ENCODE measurements at regions not wholly inside any gene's neighbourhood (a gene's known extent, or its start where the extent isn't known, plus 50 kb on each side); places are given as distances from the start of the nearest gene placed in this dataset.
A peak's percentile ranks its signal among the peaks of the same experiment; 100 is the strongest.
"Not testable (repeated sequence)": the region's sequence is repeated elsewhere in the genome, so short reads cannot be mapped to it uniquely, and the experiment has no call there.

DNA sequence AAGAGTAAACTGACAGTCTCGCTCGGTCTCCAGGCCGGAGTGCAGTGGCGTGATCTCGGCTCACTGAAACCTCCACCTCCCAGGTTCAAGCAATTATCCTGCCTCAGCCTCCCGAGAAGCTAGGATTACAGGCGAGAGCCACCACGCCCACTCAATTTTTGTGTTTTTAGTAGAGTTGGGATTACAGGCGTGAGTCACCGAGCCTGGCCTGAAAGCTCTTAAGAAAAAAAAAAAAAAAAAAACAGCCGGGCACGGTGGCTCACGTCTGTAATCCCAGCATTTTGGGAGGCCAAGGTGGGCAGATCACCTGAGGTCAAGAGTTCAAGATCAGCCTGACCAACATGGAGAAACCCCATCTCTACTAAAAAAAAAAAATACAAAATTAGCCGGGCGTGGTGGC is 55.3 kb upstream of the THOC2 start:
- not testable (repeated sequence) for DNase-seq

DNA sequence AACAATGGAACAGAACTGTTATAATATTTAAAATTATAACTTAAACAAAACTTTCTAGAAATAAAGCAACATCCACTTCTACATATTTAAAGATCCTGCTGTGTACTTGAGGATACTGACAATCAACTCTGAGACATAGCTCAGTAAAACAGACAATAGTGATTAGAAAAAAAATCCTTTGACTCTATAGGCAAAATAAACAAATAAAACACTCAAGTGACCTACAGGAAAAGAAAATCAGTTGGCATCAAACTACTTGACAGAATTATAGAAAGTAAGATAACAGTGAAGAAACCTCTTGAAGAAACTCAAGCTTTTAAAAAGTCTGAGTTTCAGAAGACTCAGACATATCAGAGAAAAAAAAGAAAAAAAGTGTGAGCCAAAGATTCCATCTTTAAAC is 55.9 kb upstream of the THOC2 start:
- DNase-seq: no peak

DNA sequence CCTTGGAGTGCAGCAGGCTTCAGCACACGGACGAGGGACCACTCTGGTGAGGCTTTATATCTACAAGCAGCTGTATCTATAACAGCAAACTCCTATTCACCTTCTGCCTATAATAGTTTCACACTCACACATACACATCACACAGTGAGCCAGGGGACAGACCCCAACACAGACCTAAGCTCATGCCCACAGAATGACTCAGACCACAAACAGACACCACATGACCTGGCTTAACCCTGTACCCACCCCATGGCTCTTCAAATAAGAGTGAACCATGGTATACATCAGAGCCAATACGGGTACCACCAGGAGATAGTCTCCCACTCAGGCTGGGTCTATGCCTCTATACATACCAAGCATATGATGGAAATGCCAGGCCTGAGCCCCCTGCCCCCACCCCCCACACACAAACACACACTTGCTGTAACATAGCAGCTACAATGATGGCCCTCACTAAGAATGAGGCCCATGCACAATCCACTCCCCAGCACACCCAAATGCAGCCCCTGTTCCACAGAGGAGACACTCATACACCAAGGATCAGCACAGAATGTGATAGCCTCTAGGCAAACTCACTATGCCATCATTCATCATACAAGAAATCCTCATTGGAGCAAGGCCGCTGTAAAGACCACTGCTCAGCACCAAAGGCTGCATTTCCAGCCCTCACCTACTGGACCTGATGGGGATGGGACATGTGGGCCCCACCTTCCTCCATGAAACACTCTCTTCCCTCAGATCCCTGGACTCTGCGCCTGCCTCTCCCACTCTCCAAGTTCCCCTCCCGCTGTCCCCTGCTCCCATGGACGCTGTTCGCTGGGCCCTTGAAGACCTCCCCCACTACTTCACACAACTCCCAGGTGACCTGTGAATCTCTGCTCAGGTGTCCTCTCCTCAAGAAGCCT is 62.1 kb upstream of the XIAP start:
- no peak for DNase-seq

DNA sequence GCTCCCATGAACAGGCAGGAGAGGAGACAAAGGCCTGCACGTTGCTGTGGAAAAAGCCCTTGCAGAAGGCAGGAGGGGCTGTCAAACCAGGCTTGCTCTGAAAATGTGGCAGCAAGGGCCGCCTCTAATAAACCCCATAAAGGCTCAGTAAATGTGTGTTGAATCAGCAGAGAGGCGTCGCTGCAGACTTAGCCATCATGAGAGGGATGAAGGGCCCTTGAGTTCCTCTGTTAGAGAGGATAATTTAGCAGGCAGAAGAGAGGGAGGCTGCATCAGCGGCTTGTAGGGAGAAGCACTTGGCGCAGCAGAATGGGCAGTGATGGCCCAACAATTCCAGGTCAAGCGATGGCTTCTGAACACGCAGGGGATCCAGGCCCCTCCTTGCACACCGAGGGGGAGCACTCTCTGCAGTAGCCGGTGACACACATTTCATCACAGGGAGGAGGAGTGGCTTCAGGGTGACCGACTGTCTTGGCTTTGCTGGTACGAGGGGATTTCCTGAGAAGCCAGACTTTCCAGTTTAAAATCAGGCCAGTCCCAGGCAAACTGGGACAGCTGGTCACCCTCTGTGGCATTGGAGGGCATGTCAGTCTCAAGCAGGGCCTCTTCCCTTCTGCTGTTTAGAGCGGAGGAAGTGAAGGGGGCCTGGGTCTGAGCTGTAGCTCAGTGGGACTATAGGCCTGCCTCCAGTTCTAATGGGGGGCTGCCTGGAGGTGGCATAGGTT is 61.0 kb upstream of the XIAP start:
- peak; percentile 75 for DNase-seq

DNA sequence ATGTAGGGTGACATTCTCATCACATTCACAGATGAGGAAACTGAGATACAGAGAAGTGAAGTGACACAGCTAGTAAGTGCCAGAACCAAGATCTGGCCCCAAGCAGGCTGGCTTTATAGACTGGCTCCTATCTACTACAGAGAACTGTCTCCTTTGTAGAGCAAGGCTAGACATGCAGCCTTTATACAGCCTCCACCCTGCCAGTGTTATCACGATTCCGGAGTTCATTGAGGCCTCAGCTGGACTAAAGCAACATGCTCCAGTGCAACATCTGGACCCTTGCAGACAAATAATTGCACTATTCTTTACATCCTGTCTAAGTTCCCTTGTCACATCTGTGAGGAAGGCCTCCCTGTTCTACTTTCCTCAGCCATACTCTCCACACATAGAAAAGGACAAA is 58.0 kb upstream of the XIAP start:
- no peak for DNase-seq

DNA sequence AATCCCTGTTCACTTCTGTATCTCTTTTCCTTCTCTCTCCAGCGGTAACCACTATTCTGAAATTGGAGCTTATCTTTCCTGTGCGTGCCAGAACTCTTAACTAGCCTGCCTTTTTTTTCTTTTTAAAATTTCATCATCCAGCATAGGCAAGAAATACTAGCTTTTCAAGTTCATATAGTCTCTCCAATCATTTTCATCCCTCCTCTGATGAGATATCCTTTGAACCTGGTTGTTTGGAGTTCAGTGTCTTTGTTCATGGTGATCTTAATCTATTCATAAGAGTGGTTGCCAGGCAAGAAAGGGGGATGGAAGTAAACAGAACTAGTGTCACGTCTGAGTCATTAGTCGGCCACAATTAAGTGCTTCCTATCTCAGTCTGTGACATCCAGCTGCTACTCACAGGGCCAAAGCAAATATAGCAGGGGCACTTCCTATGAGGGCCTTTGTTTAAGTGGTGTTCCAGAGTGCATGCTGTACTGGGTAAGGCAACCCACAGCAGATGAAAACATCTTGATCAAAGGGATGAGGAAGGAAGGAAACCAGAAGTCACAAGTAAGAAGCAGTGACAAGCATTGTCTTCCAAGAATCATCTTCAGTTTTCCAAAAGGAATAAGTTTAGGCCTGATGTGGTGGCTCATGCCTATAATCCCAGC is 56.4 kb upstream of the XIAP start:
- peak; percentile 64 for DNase-seq

DNA sequence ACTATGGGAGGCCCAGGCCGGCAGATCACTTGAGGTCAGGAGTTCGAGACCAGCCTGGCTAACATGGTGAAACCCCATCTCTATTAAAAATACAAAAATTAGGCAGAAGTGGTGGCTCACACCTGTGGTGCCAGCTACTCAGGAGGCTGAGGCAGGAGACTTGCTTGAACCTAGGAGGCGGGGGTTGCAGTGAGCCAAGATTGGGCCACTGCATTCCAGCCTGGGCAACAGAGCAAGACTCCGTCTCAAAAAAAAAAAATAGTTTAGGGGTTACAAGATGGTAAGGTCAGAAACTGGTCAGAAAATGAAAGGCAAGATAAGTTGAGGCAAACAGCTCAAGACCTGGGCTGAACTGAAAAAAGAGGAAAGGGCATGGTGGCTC is 55.9 kb upstream of the XIAP start:
- not testable (repeated sequence) for DNase-seq

DNA sequence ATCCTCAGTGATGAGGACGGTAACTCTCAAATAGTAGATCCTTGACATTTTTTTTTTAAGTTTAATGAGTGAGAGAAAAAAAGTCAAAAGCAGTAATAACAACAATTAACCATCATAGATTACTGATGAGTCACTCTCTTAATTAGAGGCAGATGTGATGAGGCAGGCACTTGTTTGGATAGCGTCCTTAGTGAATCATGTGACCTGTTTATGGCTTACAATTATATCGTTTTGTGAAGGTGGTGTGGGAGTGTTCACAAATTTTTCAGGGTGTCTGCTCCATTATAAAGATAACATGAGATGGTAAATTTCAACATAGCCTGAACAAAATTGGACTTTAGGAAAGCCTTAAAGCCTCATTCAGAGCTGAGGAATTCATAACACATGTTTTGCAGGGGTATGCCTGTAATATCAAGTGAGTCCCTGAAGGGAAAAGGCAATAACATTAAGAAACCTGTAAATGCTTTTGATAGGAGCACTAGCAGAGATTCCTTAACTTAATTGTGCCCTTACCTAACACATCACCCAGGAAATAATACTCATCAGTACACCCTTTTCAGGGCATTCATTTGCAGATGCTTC is 51.9 kb upstream of the XIAP start:
- DNase-seq: no peak

DNA sequence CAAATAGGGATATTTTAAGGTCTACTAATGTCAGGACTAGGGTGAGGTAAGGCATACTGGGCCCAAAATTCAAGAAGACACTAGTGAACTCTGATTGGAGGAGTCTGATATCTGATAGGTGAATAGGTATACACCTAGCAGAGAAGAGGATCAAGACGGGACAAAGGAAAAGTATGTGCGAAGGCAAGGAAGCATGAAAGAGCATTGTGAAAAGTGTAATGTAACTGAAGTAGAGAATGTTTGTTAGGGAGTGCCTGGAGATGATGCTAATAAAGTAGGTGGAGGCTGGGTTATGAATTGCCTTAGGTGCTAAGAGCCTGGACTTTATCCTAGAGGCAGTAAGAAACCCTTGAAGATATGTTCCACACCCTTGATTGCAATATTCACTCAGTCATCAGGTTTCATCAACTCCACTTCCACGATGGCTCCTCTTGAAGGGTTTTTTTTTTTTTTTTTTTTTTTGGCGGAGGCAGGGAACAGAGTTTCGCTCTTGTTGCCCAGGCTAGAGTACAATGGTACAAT is 49.9 kb upstream of the XIAP start:
- no peak for DNase-seq
